Bronchial epithelial cell (primary cell): ENCODE measurements at regions not wholly inside any gene's neighbourhood (a gene's known extent, or its start where the extent isn't known, plus 50 kb on each side); places are given as distances from the start of the nearest gene placed in this dataset.
"Not testable (repeated sequence)": the region's sequence is repeated elsewhere in the genome, so short reads cannot be mapped to it uniquely, and the experiment has no call there.

Experiments used
- DNase-seq: peaks from one replicate; pipeline ENCODE4 v3.0.0-alpha.2; 2010; ENCODE audit warnings: low read depth
- FAIRE-seq: peaks from 2 replicates; lab custom pipeline; 2011; peaks lifted over from hg19 to GRCh38; lab: Jason Lieb, UNC
- H3K27me3 ChIP-seq: 2 replicates; pipeline ENCODE4 v1.5.1; 2011; ENCODE audit warnings: low read length; ENCODE audit not compliant: control insufficient read depth, insufficient read depth
- H3K36me3 ChIP-seq: 2 replicates; pipeline ENCODE4 v1.5.1; 2011; ENCODE audit warnings: low read length; ENCODE audit not compliant: control insufficient read depth, insufficient read depth
- H3K4me3 ChIP-seq: 2 replicates; pipeline ENCODE4 v1.5.1; 2011; ENCODE audit warnings: mild to moderate bottlenecking, low read depth, low read length, control low read depth
- TF ChIP-seq, protein P1 (sequence below): IDR thresholded peaks from 2 replicates; pipeline ENCODE4 v1.5.1; 2011; ENCODE audit warnings: mild to moderate bottlenecking, moderate library complexity, low read length, control low read depth, inconsistent platforms; ENCODE audit not compliant: insufficient read depth, severe bottlenecking

DNA sequence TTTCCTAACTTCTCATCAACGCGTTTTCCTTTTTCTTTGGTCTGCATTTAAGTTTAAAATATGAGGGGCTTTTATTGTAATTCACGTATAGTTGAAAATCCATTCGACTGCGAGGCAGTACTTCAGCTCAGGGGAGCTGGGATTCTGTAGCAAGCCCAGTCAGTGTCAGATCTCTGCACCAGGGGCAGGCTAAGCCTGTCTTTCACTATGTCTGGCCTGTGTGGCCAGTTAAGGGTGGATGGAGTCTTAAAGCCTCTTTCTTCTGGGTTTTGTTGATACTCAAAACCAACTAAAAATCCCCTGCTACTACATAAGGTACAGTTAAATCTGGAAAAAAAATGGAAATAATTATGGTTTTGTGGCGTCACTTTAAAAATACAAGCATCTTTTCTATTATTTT lies 124.7 kb downstream of the TYW3 start:
- no peak overlapping the region for H3K4me3 ChIP-seq
- DNase-seq, result no peak
- H3K36me3 ChIP-seq, result no peaks in the 10 kb centered on the region
- H3K27me3 ChIP-seq, result no peaks in the 10 kb centered on the region
- TF ChIP-seq, protein P1, sequence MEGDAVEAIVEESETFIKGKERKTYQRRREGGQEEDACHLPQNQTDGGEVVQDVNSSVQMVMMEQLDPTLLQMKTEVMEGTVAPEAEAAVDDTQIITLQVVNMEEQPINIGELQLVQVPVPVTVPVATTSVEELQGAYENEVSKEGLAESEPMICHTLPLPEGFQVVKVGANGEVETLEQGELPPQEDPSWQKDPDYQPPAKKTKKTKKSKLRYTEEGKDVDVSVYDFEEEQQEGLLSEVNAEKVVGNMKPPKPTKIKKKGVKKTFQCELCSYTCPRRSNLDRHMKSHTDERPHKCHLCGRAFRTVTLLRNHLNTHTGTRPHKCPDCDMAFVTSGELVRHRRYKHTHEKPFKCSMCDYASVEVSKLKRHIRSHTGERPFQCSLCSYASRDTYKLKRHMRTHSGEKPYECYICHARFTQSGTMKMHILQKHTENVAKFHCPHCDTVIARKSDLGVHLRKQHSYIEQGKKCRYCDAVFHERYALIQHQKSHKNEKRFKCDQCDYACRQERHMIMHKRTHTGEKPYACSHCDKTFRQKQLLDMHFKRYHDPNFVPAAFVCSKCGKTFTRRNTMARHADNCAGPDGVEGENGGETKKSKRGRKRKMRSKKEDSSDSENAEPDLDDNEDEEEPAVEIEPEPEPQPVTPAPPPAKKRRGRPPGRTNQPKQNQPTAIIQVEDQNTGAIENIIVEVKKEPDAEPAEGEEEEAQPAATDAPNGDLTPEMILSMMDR, result no peak
- no peak for FAIRE-seq

DNA sequence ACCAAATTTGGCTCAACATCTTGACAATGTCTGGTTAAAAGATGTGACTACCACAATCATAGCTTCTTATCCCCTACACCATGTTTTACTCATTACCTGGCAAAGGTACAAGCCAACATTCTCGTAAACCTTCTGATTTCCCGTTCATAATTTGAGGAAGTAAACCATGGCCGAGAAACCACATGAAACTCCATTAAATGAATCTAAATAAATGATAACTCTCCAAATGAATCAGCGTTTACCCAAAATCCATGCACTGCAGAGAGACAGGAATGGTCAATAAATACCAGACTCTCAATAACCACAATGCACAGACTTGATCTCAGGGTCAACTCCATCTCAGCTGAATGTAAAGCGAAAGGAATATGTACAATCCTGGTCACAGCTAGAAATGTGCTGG lies 125.2 kb downstream of the TYW3 start:
- no peak for DNase-seq
- no peaks in the 10 kb centered on the region for H3K27me3 ChIP-seq
- H3K4me3 ChIP-seq, result no peak overlapping the region
- TF ChIP-seq, protein P1, result no peak
- FAIRE-seq, result no peak
- no peaks in the 10 kb centered on the region for H3K36me3 ChIP-seq

DNA sequence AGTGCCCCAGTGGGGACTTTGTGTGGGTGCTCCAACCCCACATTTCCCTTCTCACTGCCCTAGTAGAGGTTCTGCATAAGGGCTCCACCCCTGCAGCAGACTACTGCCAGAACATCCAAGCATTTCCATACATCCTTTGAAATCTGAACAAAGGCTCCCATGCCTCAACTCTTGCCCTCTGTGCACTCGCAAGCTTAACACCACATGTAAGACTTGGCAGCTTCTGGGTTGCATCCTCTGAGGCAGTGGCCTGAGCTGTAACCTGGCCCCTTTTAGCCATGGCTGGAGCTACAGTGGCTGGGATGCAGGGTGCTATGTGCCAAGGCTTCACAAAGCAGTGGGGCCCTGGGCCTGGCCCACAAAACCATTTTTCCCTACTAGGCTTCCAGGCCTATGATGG lies 128.9 kb downstream of the TYW3 start:
- Histone ChIP-seq H3K4me3 (no peak overlapping the region), H3K36me3 (no peaks in the 10 kb centered on the region), H3K27me3 (no peaks in the 10 kb centered on the region)
- DNase-seq, result no peak
- TF ChIP-seq, protein P1, result no peak
- no peak for FAIRE-seq

DNA sequence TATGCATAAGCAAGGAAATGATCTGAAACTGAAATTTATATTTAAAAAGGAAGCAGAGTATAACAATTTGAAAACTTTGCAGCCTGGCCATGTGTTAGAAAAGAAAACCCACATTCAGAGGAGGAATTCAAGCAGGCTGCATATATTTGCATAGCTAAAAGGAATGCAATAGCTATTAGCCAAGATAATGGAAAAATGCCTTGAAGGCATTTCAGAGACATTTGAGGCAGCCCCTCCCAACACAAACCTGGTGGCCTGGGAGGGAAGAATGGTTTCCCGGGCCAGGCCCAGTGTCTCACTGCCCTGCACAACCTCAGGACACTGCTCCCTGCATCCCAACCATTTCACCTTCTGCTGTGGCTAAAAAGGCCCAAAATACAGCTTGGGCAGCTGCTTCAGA lies 136.8 kb downstream of the TYW3 start:
- H3K36me3 ChIP-seq, result no peaks in the 10 kb centered on the region
- no peak for DNase-seq
- H3K4me3 ChIP-seq, result no peak overlapping the region
- TF ChIP-seq, protein P1, result no peak
- no peaks in the 10 kb centered on the region for H3K27me3 ChIP-seq
- no peak for FAIRE-seq

DNA sequence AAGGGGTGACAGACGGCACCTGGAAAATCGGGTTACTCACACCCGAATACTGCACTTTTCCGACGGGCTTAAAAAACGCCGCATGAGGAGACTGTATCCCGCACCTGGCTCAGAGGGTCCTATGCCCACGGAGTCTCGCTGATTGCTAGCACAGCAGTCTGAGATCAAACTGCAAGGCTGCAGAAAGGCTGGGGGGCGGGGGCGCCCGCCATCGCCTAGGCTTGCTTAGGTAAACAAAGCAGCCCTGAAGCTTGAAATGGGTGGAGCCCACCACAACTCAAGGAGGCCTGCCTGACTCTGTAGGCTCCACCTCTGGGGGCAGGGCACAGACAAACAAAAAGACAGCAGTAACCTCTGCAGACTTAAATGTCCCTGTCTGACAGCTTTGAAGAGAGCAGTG lies 144.4 kb downstream of the TYW3 start:
- H3K27me3 ChIP-seq, FAIRE-seq, H3K36me3 ChIP-seq, H3K4me3 ChIP-seq, DNase-seq: not testable (repeated sequence)

DNA sequence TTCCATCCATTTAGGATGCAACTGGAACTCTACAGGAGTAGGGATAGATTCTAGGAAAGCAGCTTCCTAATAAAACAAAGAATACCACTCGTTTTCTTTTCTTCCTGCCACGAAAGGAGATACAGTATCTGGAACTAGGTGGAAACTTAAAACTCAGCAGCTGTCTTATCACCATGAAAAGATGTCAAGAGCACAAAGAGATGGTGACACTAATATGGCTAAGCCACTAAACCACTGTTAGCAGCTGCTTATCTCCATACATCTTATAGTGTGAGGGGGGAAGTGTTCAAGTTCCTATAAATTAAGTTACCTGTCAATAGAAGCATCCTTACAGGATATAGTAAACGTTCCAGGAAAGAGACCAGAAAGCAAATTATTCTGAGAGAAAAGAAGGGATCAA lies 162.5 kb downstream of the TYW3 start:
- no peak for DNase-seq
- no peak for FAIRE-seq
- Histone ChIP-seq H3K4me3 (no peak overlapping the region), H3K36me3 (no peaks in the 10 kb centered on the region), H3K27me3 (no peaks in the 10 kb centered on the region)
- TF ChIP-seq, protein P1, result no peak
